Heart right ventricle (tissue), 16 donors: ENCODE measurements at regions not wholly inside any gene's neighbourhood (a gene's known extent, or its start where the extent isn't known, plus 50 kb on each side); places are given as distances from the start of the nearest gene placed in this dataset.

ENCODE experiments used
- ATAC-seq, 8 donors: fragments of 200-7000 bp; cut with Tn5 transposase; one replicate each; pipeline ENCODE4 v1.9.1; 2020; ENCODE audit warnings: mild to moderate bottlenecking in 8 of 8, moderate library complexity in 8 of 8, moderate number of reproducible peaks in 1 of 8
- DNase-seq, 2 donors: peaks; one replicate each; pipeline ENCODE4 v3.0.0-alpha.2; 2020
- H3K27ac ChIP-seq, 10 donors: fragments of 200-600 bp; sonication (generic) in 2 of 10; one replicate each; pipeline versions ENCODE4 v1.5.0 to v1.8.0; 2020 to 2022; ENCODE audit warnings: mild to moderate bottlenecking in 3 of 10
- H3K27me3 ChIP-seq, 7 donors: fragments of 200-600 bp; one replicate each; pipeline ENCODE4 v1.8.0; 2021 to 2022; ENCODE audit warnings: mild to moderate bottlenecking in 2 of 7
- H3K36me3 ChIP-seq, 9 donors: fragments of 200-600 bp; sonication (generic) in 1 of 9; one replicate each; pipeline versions ENCODE4 v1.5.0 to v1.8.0; 2020 to 2022; ENCODE audit warnings: mild to moderate bottlenecking in 2 of 9
- H3K4me1 ChIP-seq, 9 donors: fragments of 200-600 bp; sonication (generic) in 1 of 9; one replicate each; pipeline versions ENCODE4 v1.5.0 to v1.8.0; 2020 to 2022; ENCODE audit warnings: mild to moderate bottlenecking in 4 of 9
- H3K4me3 ChIP-seq, 10 donors: fragments of 200-600 bp; sonication (generic) in 2 of 10; one replicate each; pipeline versions ENCODE4 v1.5.0 to v1.8.0; 2020 to 2022; ENCODE audit warnings: mild to moderate bottlenecking in 7 of 10, moderate library complexity in 2 of 10
- H3K9me3 ChIP-seq, 11 donors: fragments of 200-600 bp in 10 of 11; sonication (generic) in 2 of 11; one replicate each; pipeline versions ENCODE4 v1.5.0 to v1.8.0; 2013 to 2022; ENCODE audit warnings: mild to moderate bottlenecking in 2 of 11, control low read depth in 1 of 11, moderate library complexity in 1 of 11
- CTCF ChIP-seq, 9 donors: fragments of 200-600 bp; sonication (generic) in 2 of 9; IDR thresholded peaks; one replicate each; pipeline versions ENCODE4 v1.5.0 to v1.8.0; 2021 to 2022; ENCODE audit warnings: antibody characterized with exemption in 9 of 9, mild to moderate bottlenecking in 5 of 9, moderate library complexity in 1 of 9
- WGBS, 2 donors: extraction: QIAGEN DNeasy Blood & Tissue Kit; methylation state at CpG; one replicate each; pipeline ENCODE4 v1.1.7; 2013; ENCODE audit warnings: inconsistent platforms in 1 of 2; 5-methylcytosine and 5-hydroxymethylcytosine counted together
- intact Hi-C, 10 donors: fragments of 100-400 bp; cut with DNase I; formaldehyde crosslinking; loops; one replicate each; pipeline versions ENCODE4 v1.11.1 to v1.14.2; 2022
- donor health status: Arrhythmogenic right ventricular cardiomyopathy.
- donor health status: ischemic (EF 13 %, LVEDD 7.1; RV severe dilation, severe dysfunction).
- donor health status: healthy with polysubstance abuse.
- donor health status: DM: no; HTN: yes; CAD: no.
- donor health status: DM: no; HTN: no; CAD: no.
- donor health status: ischemic (EF 25% LVEDD 6.9; RV normal size, moderate dysfunction).
- donor health status: ischemic (EF 25% LVEDD 5.7; RV mildly dilated, moderate dysfunction).
- donor health status: healthy.
- donor health status: DM: yes; HTN: yes; CAD: no.
- donor health status: Ischemic cardiomyopathy.
- donor health status: ischemic (EF 35%, LVEDD 5.7; RV mildly dilated, moderate dysfunction).
- donor health status: nonischemic (EF 11% LVEDD 7.7; RV severe dilation, severe dysfunction).
- donor health status: DM: yes; HTN: yes; CAD: no.
- donor health status: PGD.
- donor health status: ischemic (EF 29% LVEDD 5.4; RV normal size, mild dysfunction).
- donor health status: nonischemic (EF 23%, LVEDD 6.1; RV moderate dilation, normal function).

- H3K27me3 ChIP-seq: no peaks in the 10 kb centered on the region
- H3K9me3 ChIP-seq: no peaks in the 10 kb centered on the region
- WGBS, 2 donors: 89 to 94% methylated on average over 3 of the region's 3 CpGs
- no peak for DNase-seq
- intact Hi-C loops: no loop called here
- peaks cover 0 to 69% (median 9%) of the 10 kb centered on the region in 9 donors for H3K36me3 ChIP-seq
- H3K4me1 ChIP-seq: peaks cover 0 to 10% (median 0%) of the 10 kb centered on the region in 9 donors
- H3K27ac ChIP-seq: no peak overlapping the region
- no peak for ATAC-seq
- H3K4me3 ChIP-seq: no peak overlapping the region
- TF ChIP-seq CTCF (IDR thresholded peaks at IDR 0.05): no peak
These were observed 464.1 kb downstream of the UTRN start for GRCh38 chr6:144749263-144749662.

GRCh38 chr6:144753023-144753705 is 468.0 kb downstream of the UTRN start:
- no peak for TF ChIP-seq CTCF (IDR thresholded peaks at IDR 0.05)
- no peaks in the 10 kb centered on the region for H3K27me3 ChIP-seq
- H3K27ac ChIP-seq: no peak overlapping the region
- DNase-seq: no peak
- H3K4me1 ChIP-seq: peaks cover 0 to 8% (median 0%) of the 10 kb centered on the region in 9 donors
- no peaks in the 10 kb centered on the region for H3K9me3 ChIP-seq
- no peak for ATAC-seq
- intact Hi-C loops: no loop called here
- H3K4me3 ChIP-seq: no peak overlapping the region
- WGBS, 2 donors: 96% methylated on average over 2 of the region's 2 CpGs
- peaks cover 0 to 93% (median 7%) of the 10 kb centered on the region in 9 donors for H3K36me3 ChIP-seq

GRCh38 chr6:144756469-144756868 is 471.3 kb downstream of the UTRN start:
- no peak for TF ChIP-seq CTCF (IDR thresholded peaks at IDR 0.05)
- Histone ChIP-seq H3K36me3 (peaks cover 0 to 76% (median 0%) of the 10 kb centered on the region in 9 donors), H3K9me3 (no peaks in the 10 kb centered on the region), H3K4me3 (no peak overlapping the region), H3K27me3 (no peaks in the 10 kb centered on the region), H3K27ac (no peak overlapping the region), H3K4me1 (peaks cover 0 to 8% (median 0%) of the 10 kb centered on the region in 9 donors)
- 70 to 88% methylated on average over 2 of the region's 2 CpGs for WGBS, 2 donors
- intact Hi-C loops: no loop called here
- ATAC-seq (no peak), DNase-seq (no peak)

GRCh38 chr6:144757299-144757698 is 472.2 kb downstream of the UTRN start:
- H3K9me3 ChIP-seq: no peaks in the 10 kb centered on the region
- H3K36me3 ChIP-seq: peaks cover 0 to 76% (median 0%) of the 10 kb centered on the region in 9 donors
- H3K4me1 ChIP-seq: peaks cover 0 to 8% (median 0%) of the 10 kb centered on the region in 9 donors
- 95% methylated on average over 3 of the region's 3 CpGs for WGBS, 2 donors
- intact Hi-C loops: no loop called here
- no peak for DNase-seq
- TF ChIP-seq CTCF (IDR thresholded peaks at IDR 0.05): no peak
- H3K27me3 ChIP-seq: no peaks in the 10 kb centered on the region
- H3K4me3 ChIP-seq: no peak overlapping the region
- H3K27ac ChIP-seq: no peak overlapping the region
- no peak for ATAC-seq
